ENCODE measurements at regions not wholly inside any gene's neighbourhood (a gene's known extent, or its start where the extent isn't known, plus 50 kb on each side); places are given as distances from the start of the nearest gene placed in this dataset.

DNA sequence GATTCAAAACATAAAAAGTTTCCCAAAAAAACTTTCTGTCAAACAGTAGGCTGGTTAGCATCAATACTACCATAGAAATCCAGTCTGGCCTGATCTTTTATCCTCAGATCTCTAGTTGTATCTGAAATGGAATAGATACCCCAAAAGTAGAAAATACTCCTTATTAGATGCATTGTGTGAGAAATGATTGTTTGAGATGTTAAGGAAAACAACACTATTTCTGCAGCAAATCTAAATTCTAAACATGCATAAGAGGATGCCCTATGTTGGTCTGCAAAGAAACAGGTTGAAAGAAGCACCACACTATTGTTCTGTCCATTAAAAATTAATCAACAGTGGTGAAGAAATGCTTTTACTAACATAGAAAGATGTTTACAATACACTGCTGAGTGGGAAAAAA, 121.0 kb downstream of the NPY start:
- TF ChIP-seq, protein P1, sequence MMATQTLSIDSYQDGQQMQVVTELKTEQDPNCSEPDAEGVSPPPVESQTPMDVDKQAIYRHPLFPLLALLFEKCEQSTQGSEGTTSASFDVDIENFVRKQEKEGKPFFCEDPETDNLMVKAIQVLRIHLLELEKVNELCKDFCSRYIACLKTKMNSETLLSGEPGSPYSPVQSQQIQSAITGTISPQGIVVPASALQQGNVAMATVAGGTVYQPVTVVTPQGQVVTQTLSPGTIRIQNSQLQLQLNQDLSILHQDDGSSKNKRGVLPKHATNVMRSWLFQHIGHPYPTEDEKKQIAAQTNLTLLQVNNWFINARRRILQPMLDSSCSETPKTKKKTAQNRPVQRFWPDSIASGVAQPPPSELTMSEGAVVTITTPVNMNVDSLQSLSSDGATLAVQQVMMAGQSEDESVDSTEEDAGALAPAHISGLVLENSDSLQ (IDR thresholded peaks at IDR 0.05) = no peak
- no peak for TF ChIP-seq ATF3 (IDR thresholded peaks at IDR 0.05; ENCODE audit: borderline replicate concordance, extremely low read depth, low read depth, low read length)
- TF ChIP-seq ZNF687 (IDR thresholded peaks at IDR 0.05) = no peak
- no peak for TF ChIP-seq ETV6 (conservative IDR thresholded peaks at IDR 0.05 in 1 of 2, IDR thresholded peaks at IDR 0.05 in 1 of 2; ENCODE audit: borderline replicate concordance in 1 of 2, low read depth in 1 of 2)
- TF ChIP-seq PAX5 (IDR thresholded peaks at IDR 0.05; ENCODE audit: borderline replicate concordance, low read depth, low read length) = no peak
- no peak for TF ChIP-seq SPI1 (IDR thresholded peaks at IDR 0.05; ENCODE audit: borderline replicate concordance, insufficient read depth, low read depth, low read length)
- no peak for TF ChIP-seq SMARCA5 (IDR thresholded peaks at IDR 0.05)
- TF ChIP-seq GATAD2B (conservative IDR thresholded peaks at IDR 0.05; ENCODE audit: low read depth) = no peak
- TF ChIP-seq NFYB (IDR thresholded peaks at IDR 0.05; ENCODE audit: insufficient read depth, low read depth, low read length) = no peak
- TF ChIP-seq ELK1 (IDR thresholded peaks at IDR 0.05; ENCODE audit: low read depth, low read length) = no peak
- TF ChIP-seq ASH2L (IDR thresholded peaks at IDR 0.05; ENCODE audit: borderline replicate concordance, low read depth) = no peak
- no peak for TF ChIP-seq RB1 (IDR thresholded peaks at IDR 0.05; ENCODE audit: borderline replicate concordance)
- in situ Hi-C loops (cut with MboI) = loop anchor here (10.0 kb wide), 1 partner anchor 690 kb away; no protein-coding TSS in a partner anchor
- Histone ChIP-seq H3K4me3 (no peak overlapping the region), H3K4me2 (ENCODE audit: control insufficient read depth, insufficient read depth) (no peak overlapping the region), H3K27me3 (replicated peaks in 1 of 2; ENCODE audit: control insufficient read depth in 2 of 2, insufficient read depth in 2 of 2, low read length in 1 of 2) (no peaks in the 10 kb centered on the region), H3K9ac (ENCODE audit: control insufficient read depth, insufficient read depth, low read length) (no peak overlapping the region), H3K79me2 (ENCODE audit: control insufficient read depth, insufficient read depth, low read length) (no peaks in the 10 kb centered on the region), H4K20me1 (ENCODE audit: control insufficient read depth, insufficient read depth) (no peaks in the 10 kb centered on the region), H3K36me3 (ENCODE audit: control insufficient read depth in 2 of 2, insufficient read depth in 2 of 2, low read length in 1 of 2) (no peaks in the 10 kb centered on the region), H2AFZ (ENCODE audit: control insufficient read depth, low read depth, low read length) (no peak overlapping the region), H3K4me1 (ENCODE audit: control insufficient read depth, insufficient read depth, low read length) (peaks cover 9% of the 10 kb centered on the region), H3K27ac (ENCODE audit: control insufficient read depth, insufficient read depth) (no peak overlapping the region), H3K9me3 (replicated peaks; ENCODE audit: control insufficient read depth, insufficient read depth, low read length) (no peaks in the 10 kb centered on the region)
- intact Hi-C loops (cut with micrococcal nuclease; ENCODE audit: unreplicated experiment) = loop anchor here (10.0 kb wide), 1 partner anchor 690 kb away; no protein-coding TSS in a partner anchor
- RAD21 ChIA-PET (ENCODE audit: unreplicated experiment) = interaction anchor here (0.6 kb wide), 1 partner anchor 236 kb away, joined by 4 read pairs; no protein-coding TSS in a partner anchor
- FAIRE-seq = no peak
- SMC1A ChIA-PET (ENCODE audit: uncharacterized antibody, unreplicated experiment) = no interaction called here
- BruUV-seq (replicated peaks) = no TSS peak
- ATAC-seq = no peak
- CTCF ChIA-PET = interaction anchor here (1.0 to 1.7 kb wide), 2 partner anchors 169 to 183 kb away, joined by 3 to 5 read pairs; no protein-coding TSS in a partner anchor
- DNase-seq (ENCODE audit: low read depth, low spot score) = no peak
- POLR2A ChIA-PET = no interaction called here

All from GM12878 (cell line).